Calu3 (cell line): ENCODE measurements at regions not wholly inside any gene's neighbourhood (a gene's known extent, or its start where the extent isn't known, plus 50 kb on each side); places are given as distances from the start of the nearest gene placed in this dataset.

Experiments
- BruUV-seq: library from RNA; stranded (reverse); fragments of 400-500 nt; replicated peaks from 2 replicates; lab custom pipeline; 2021; lab: Mats Ljungman, UMichigan
- CTCF ChIA-PET: fragments of 300-600 bp; sonication (Branson Sonifier 250); formaldehyde crosslinking; loops from one replicate; lab custom pipeline; 2022; ENCODE audit warnings: antibody characterized with exemption; lab: Charles Lee
- DNase-seq: peaks from one replicate; pipeline ENCODE4 v3.0.0; 2022
- H3K27ac Mint-ChIP-seq: one replicate; pipeline ENCODE4 v1.8.0; 2022; ENCODE audit warnings: mixed read lengths; ENCODE audit not compliant: unreplicated experiment
- H3K27me3 Mint-ChIP-seq: one replicate; pipeline ENCODE4 v1.8.0; 2022; ENCODE audit warnings: mixed read lengths; ENCODE audit not compliant: unreplicated experiment
- H3K36me3 Mint-ChIP-seq: one replicate; pipeline ENCODE4 v1.8.0; 2022; ENCODE audit warnings: mild to moderate bottlenecking, moderate library complexity, mixed read lengths; ENCODE audit not compliant: insufficient read depth, unreplicated experiment
- H3K4me1 Mint-ChIP-seq: one replicate; pipeline ENCODE4 v1.8.0; 2022; ENCODE audit warnings: mild to moderate bottlenecking, low read depth, mixed read lengths; ENCODE audit not compliant: unreplicated experiment
- H3K4me3 Mint-ChIP-seq: one replicate; pipeline ENCODE4 v1.8.0; 2022; ENCODE audit warnings: mild to moderate bottlenecking, low read depth, moderate library complexity, mixed read lengths; ENCODE audit not compliant: unreplicated experiment
- H3K9me3 Mint-ChIP-seq: one replicate; pipeline ENCODE4 v1.8.0; 2022; ENCODE audit warnings: low read depth, mixed read lengths; ENCODE audit not compliant: unreplicated experiment
- intact Hi-C: fragments of 100-400 bp; cut with micrococcal nuclease; formaldehyde crosslinking; loops from one replicate; pipeline ENCODE4 v1.10.0; 2022; ENCODE audit not compliant: unreplicated experiment
- TF ChIP-seq, protein P1 (sequence below): fragments of 200-600 bp; IDR thresholded peaks from one replicate; pipeline ENCODE4 v1.8.0; 2022; ENCODE audit warnings: antibody characterized with exemption; ENCODE audit not compliant: unreplicated experiment

DNA sequence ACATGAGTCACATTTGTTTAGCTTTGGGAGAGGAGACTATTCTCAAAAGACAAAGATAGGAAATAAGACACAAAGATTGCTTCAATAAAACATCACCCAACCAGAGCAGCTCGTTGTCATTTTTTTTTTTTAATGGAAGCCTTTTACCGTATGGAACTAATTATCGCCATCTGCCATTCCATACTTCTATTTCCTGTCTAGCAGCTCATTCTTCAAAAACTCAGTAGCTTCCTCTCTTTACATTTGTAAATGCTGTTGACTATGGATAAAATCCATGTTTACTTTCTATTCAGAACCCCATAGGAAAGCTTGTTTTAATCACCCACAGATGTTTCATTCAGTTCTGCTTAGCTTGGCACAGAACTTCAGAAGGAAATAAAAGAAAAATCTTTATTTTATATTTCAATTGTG, 110.0 kb upstream of the PSMD7 start:
- no peaks in the 10 kb centered on the region for H3K36me3 Mint-ChIP-seq
- no peak overlapping the region for H3K27ac Mint-ChIP-seq
- CTCF ChIA-PET, result no interaction called here
- no peak overlapping the region for H3K4me3 Mint-ChIP-seq
- no peaks in the 10 kb centered on the region for H3K9me3 Mint-ChIP-seq
- no peaks in the 10 kb centered on the region for H3K4me1 Mint-ChIP-seq
- intact Hi-C loops, result no loop called here
- BruUV-seq, result no TSS peak
- TF ChIP-seq, protein P1, sequence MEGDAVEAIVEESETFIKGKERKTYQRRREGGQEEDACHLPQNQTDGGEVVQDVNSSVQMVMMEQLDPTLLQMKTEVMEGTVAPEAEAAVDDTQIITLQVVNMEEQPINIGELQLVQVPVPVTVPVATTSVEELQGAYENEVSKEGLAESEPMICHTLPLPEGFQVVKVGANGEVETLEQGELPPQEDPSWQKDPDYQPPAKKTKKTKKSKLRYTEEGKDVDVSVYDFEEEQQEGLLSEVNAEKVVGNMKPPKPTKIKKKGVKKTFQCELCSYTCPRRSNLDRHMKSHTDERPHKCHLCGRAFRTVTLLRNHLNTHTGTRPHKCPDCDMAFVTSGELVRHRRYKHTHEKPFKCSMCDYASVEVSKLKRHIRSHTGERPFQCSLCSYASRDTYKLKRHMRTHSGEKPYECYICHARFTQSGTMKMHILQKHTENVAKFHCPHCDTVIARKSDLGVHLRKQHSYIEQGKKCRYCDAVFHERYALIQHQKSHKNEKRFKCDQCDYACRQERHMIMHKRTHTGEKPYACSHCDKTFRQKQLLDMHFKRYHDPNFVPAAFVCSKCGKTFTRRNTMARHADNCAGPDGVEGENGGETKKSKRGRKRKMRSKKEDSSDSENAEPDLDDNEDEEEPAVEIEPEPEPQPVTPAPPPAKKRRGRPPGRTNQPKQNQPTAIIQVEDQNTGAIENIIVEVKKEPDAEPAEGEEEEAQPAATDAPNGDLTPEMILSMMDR, result no peak
- no peak for DNase-seq
- H3K27me3 Mint-ChIP-seq, result peaks cover 22% of the 10 kb centered on the region

DNA sequence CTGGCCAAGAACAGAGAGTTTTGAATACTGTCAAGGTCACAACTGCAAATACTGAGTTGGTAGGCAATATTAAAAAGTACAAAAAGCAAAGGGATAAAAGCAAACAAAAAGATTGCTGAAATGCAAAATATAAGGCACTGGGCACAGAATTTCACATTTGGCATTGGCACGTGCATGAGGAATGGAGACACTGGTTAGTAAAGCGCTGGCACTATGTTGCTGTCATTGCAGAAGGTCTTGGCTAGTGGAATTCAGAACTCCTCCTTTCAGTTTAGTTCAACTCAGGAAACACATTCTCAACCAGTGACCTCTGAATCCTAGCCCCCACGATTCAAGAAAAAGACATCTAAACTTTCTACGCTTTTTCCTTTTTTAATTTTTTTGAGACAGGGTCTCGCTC, 111.8 kb upstream of the PSMD7 start:
- Mint-ChIP-seq H3K4me1 (no peaks in the 10 kb centered on the region), H3K27me3 (peaks cover 12% of the 10 kb centered on the region), H3K9me3 (peaks cover 4% of the 10 kb centered on the region), H3K4me3 (no peak overlapping the region), H3K27ac (no peak overlapping the region), H3K36me3 (no peaks in the 10 kb centered on the region)
- TF ChIP-seq, protein P1, result no peak
- intact Hi-C loops, result no loop called here
- CTCF ChIA-PET, result no interaction called here
- no peak for DNase-seq
- BruUV-seq, result no TSS peak

DNA sequence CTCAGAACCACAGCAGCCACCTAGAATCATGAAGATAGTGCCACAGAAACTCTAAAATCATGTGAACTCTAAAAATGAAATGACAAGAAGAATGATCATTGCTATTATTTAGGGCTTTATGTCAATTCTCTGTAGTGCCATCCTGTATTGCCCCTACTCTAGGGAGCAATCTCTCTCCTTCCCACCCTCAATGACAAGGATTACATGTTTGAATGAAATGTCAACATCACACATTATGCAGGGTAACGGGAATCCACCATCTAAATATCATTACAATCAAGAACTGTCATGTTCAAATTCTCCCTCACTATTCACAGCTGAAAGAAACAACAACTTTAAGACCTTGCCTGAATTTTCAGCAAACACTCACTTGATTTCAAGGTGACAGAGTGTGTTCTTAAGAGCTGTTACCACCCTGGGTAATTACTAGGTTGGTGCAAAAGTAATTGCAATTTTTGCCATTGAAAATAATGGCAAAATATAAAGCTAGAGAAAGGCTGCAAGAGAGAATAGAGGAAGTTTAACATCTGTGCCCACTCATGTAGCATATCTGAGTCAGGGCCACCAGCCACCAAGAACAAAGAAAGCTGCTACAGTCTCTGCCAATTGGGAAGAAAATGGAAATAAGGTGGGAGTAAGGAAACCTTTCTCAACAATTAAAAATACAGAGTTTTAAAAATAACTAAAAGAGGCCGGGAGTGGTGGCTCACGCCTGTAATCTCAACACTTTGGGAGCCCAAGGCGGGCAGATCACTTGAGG, 112.8 kb upstream of the PSMD7 start:
- H3K36me3 Mint-ChIP-seq, result no peaks in the 10 kb centered on the region
- no TSS peak for BruUV-seq
- H3K4me3 Mint-ChIP-seq, result no peak overlapping the region
- peaks cover 4% of the 10 kb centered on the region for H3K9me3 Mint-ChIP-seq
- no peak overlapping the region for H3K27ac Mint-ChIP-seq
- CTCF ChIA-PET, result no interaction called here
- TF ChIP-seq, protein P1, result no peak
- H3K4me1 Mint-ChIP-seq, result no peaks in the 10 kb centered on the region
- peaks cover 3% of the 10 kb centered on the region for H3K27me3 Mint-ChIP-seq
- intact Hi-C loops, result no loop called here
- no peak for DNase-seq

DNA sequence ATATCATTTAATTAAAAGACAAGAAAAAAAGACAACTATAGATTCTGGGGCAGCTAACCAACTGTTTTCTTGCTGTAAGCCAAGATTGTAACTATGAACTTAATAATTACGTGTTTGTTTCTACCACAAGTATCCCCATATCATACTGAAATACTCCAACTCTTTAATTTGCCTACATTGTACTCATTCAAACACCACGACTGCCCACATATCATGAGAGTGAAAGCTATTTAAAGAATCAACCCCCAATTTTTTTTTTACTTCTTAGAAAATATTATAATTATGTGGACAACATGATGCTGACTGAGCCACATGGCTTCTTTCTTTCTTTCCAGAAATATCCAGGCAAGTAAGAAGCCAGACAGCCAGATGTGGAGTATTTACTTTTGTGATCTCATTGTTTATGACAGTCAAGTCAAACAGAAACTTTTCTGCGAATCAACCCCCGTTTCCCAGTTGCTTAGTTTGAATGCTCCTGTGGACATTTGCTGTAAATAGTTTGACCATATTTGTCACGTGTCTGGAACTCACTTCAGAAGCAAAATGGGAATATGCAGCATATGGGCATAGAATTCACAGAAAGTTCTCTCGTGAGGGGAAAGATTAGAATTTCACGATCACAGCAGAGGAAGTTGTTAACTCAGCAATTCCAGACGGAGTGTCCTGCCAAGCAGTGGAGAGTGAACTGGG, 126.8 kb upstream of the PSMD7 start:
- CTCF ChIA-PET, result no interaction called here
- Mint-ChIP-seq H3K4me1 (no peaks in the 10 kb centered on the region), H3K4me3 (no peak overlapping the region), H3K36me3 (no peaks in the 10 kb centered on the region), H3K27me3 (no peaks in the 10 kb centered on the region), H3K27ac (no peak overlapping the region), H3K9me3 (no peaks in the 10 kb centered on the region)
- TF ChIP-seq, protein P1, result no peak
- intact Hi-C loops, result no loop called here
- BruUV-seq, result no TSS peak
- DNase-seq, result no peak
